ENCODE measurements at regions not wholly inside any gene's neighbourhood (a gene's known extent, or its start where the extent isn't known, plus 50 kb on each side); places are given as distances from the start of the nearest gene placed in this dataset.

- no peaks in the 10 kb centered on the region for H3K36me3 Mint-ChIP-seq (ENCODE audit: low read depth)
- H3K27me3 Mint-ChIP-seq: no peaks in the 10 kb centered on the region
- intact Hi-C loops (cut with micrococcal nuclease): no loop called here
- POLR2A ChIA-PET: no interaction called here
- CTCF ChIA-PET: no interaction called here
- no peaks in the 10 kb centered on the region for H3K9me3 Mint-ChIP-seq
- ATAC-seq (ENCODE audit: low read depth): no peak
- H3K27ac Mint-ChIP-seq: no peak overlapping the region
- TF ChIP-seq CTCF (IDR thresholded peaks at IDR 0.05): no peak
- no peaks in the 10 kb centered on the region for H3K4me1 Mint-ChIP-seq
- DNase-seq: no peak
- no peak overlapping the region for H3K4me3 Mint-ChIP-seq
Measured at GRCh38 chr1:194485432-194485831, 1299.0 kb upstream of the B3GALT2 start.

- Mint-ChIP-seq H3K9me3 (no peaks in the 10 kb centered on the region), H3K4me3 (no peak overlapping the region), H3K36me3 (ENCODE audit: low read depth) (no peaks in the 10 kb centered on the region), H3K4me1 (no peaks in the 10 kb centered on the region), H3K27ac (no peak overlapping the region), H3K27me3 (no peaks in the 10 kb centered on the region)
- no peak for TF ChIP-seq CTCF (IDR thresholded peaks at IDR 0.05)
- ATAC-seq (ENCODE audit: low read depth) (no peak), DNase-seq (no peak)
- ChIA-PET POLR2A (no interaction called here), CTCF (no interaction called here)
- intact Hi-C loops (cut with micrococcal nuclease): no loop called here
Measured at GRCh38 chr1:194478731-194479130, 1292.3 kb upstream of the B3GALT2 start.

- Mint-ChIP-seq H3K27ac (no peak overlapping the region), H3K36me3 (ENCODE audit: low read depth) (no peaks in the 10 kb centered on the region), H3K9me3 (no peaks in the 10 kb centered on the region), H3K4me3 (no peak overlapping the region), H3K4me1 (no peaks in the 10 kb centered on the region), H3K27me3 (no peaks in the 10 kb centered on the region)
- ATAC-seq (ENCODE audit: low read depth) (no peak), DNase-seq (no peak)
- TF ChIP-seq CTCF (IDR thresholded peaks at IDR 0.05): no peak
- intact Hi-C loops (cut with micrococcal nuclease): no loop called here
- POLR2A ChIA-PET: no interaction called here
- CTCF ChIA-PET: no interaction called here
Measured at GRCh38 chr1:194477908-194478307, 1291.5 kb upstream of the B3GALT2 start.

- Mint-ChIP-seq H3K9me3 (no peaks in the 10 kb centered on the region), H3K27me3 (no peaks in the 10 kb centered on the region), H3K27ac (no peak overlapping the region), H3K4me3 (no peak overlapping the region), H3K4me1 (no peaks in the 10 kb centered on the region), H3K36me3 (ENCODE audit: low read depth) (no peaks in the 10 kb centered on the region)
- POLR2A ChIA-PET: no interaction called here
- TF ChIP-seq CTCF (IDR thresholded peaks at IDR 0.05): no peak
- CTCF ChIA-PET: no interaction called here
- intact Hi-C loops (cut with micrococcal nuclease): no loop called here
- DNase-seq (no peak), ATAC-seq (ENCODE audit: low read depth) (no peak)
Measured at GRCh38 chr1:194476872-194477271, 1290.5 kb upstream of the B3GALT2 start.

- Mint-ChIP-seq H3K9me3 (no peaks in the 10 kb centered on the region), H3K36me3 (ENCODE audit: low read depth) (no peaks in the 10 kb centered on the region), H3K27ac (no peak overlapping the region), H3K4me1 (no peaks in the 10 kb centered on the region), H3K4me3 (no peak overlapping the region), H3K27me3 (no peaks in the 10 kb centered on the region)
- no peak for DNase-seq
- POLR2A ChIA-PET: no interaction called here
- no peak for TF ChIP-seq CTCF (IDR thresholded peaks at IDR 0.05)
- CTCF ChIA-PET: no interaction called here
- intact Hi-C loops (cut with micrococcal nuclease): no loop called here
- no peak for ATAC-seq (ENCODE audit: low read depth)
Measured at GRCh38 chr1:194476351-194476750, 1289.9 kb upstream of the B3GALT2 start.
